ENCODE measurements at regions not wholly inside any gene's neighbourhood (a gene's known extent, or its start where the extent isn't known, plus 50 kb on each side); places are given as distances from the start of the nearest gene placed in this dataset.

DNA sequence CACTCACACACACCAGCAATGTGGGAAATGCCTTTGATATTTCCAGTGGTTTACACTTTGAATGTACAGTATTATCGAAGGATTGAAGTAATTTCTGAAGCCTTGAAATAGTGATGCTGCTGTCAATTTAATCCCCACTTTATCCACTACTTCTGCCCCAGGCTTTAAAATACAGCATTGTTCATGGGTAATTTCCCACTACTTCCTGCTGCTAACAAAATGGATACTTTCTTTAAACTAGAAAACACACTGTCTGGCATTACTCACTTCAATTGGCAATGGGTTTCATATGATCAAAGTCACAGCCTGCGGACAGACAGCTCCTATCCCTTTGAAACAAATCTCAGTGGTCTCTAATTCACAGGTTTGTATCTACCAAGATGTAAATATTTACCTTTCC is 292.2 kb downstream of the CDH11 start:
- no peak for DNase-seq (ENCODE audit: extremely low read depth in 1 of 2, low read depth in 1 of 2)

DNA sequence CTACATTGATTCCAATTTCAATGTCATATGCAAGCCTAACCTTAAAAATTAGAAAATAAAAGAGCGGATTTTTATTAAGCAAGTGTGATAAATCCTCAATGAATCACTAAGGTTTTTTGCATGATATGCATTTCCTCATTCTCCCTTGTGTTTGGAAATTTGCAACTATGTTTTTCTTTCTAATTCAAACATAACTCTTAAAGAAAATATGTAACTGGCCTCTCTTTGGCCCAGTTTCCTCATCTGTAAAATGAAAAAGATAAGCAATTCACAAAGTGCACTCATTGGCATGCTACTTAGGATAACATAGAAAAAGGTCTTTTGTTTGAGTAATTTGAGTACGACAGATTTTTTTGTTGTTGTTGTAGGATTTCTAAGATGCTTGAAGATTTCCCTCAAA is 295.5 kb downstream of the CDH11 start:
- DNase-seq (ENCODE audit: extremely low read depth in 1 of 2, low read depth in 1 of 2): no peak

DNA sequence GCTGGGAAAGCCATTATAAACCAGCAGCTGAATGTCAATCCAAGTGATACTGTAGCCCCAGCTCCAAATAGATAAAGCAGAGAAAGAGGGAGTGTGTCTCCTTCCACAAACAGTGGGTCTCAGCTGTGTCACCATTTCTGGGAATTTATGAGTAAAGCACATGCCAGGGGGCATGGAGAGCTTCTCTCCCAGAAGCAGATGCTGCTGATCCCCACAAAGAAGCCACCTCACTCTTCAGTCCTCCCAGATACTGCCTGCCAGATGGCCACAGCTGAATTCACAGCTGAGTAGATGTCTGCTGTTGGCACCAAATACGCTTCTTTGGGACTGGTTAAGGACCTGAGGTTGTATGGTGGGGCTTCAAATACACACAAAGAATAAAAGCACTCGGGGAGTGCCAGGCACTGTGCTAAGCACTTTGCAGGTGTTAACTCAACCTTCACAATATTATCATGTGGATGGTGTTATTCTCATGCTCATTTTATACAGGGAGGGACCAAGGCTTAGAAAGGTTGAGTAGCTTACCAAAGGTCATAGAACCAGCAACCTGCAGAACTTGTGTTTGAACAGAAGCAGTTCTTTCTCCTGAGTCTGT is 298.3 kb downstream of the CDH11 start:
- DNase-seq (ENCODE audit: extremely low read depth in 1 of 2, low read depth in 1 of 2): no peak

DNA sequence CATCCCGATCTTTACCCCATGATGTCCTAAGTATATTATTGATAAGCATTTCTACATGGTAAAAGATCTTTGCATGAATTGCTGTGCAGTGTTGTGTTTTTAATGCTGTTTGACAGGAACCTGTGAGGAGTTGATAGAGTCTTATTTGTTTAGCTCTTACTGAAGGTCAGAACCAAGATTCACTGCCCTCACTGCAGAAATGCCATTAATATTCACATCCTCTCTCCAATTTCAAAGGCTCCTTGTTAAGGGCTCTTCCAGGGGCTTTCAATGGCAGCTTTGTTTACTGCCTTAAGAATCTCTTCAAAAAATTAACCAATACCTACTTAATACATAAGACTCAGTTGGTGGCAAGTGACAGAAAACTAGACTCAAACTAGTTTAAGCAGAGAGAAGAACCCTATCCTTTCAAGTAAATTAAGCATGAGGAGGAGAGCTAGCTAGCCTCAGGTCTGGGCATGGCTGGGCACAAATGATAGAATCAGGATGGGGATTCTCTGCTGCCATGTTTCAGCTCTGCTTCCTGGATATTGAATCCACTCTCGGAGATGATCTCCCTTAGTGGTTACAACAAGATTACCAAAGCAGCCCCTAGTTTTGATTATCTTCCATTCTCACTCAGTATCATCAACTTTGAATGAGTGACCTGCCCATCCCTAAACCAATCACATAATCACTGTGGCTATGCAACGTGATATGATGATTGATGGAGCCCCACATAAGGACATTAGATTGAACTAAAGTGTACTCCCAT is 311.8 kb downstream of the CDH11 start:
- DNase-seq (ENCODE audit: extremely low read depth in 1 of 2, low read depth in 1 of 2): no peak

DNA sequence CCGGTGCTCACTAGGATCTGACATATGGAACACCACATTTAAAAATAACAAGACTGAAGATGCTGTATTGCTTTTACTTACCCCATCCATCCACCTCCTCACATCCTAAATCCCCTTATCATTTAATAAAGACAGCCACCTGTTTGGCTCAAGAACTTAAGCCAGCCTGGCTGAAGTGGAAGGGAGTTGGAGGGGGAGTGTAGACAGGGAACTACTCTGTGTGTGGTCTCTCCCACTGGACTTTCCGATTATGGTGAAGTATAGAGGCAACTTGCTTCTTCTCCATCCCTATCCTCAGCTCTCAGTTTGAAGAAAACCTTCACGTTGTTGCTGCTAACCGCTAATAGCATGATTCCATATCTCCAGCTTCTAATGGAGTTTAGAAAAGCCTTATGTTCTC is 313.4 kb downstream of the CDH11 start:
- DNase-seq (ENCODE audit: extremely low read depth in 1 of 2, low read depth in 1 of 2): no peak

DNA sequence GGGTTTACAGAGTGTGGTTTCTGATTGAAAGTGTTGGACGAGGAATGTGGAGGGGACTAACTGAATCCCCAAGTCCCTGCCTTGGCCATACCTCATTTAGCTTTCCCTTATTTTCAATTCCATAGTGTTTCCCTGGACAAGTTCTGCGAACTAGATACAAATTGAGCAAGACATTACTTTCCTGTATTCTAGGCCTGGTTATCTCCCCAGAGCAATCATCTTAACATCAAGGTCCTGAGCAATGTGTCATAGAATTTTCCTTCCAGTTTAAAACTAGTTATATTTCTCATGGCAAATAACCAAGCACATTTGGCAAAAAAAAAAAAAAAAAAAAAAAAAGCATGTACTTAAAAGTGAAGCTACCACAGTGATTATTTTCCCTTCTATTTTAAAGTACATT is 330.1 kb downstream of the CDH11 start:
- no peak for DNase-seq (ENCODE audit: extremely low read depth in 1 of 2, low read depth in 1 of 2)

DNA sequence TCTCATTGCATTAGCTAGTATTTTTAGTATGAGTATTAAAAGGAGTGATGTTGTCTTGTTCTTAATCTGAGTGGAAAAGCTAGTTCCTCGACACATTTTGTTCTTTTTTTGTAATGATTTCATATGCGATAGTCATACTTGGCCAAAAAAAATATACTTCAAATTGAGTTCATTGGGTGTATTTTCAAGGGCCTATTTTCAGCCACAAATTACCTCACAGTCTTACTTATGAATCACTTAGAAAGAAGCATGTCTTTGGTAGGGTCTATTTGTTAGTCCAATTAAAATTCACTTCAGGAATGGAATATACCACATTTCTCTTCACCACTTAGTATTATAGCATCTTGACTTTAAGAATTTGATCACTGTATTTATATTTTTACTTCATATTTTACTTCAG is 337.2 kb downstream of the CDH11 start:
- DNase-seq (ENCODE audit: extremely low read depth in 1 of 2, low read depth in 1 of 2): no peak

DNA sequence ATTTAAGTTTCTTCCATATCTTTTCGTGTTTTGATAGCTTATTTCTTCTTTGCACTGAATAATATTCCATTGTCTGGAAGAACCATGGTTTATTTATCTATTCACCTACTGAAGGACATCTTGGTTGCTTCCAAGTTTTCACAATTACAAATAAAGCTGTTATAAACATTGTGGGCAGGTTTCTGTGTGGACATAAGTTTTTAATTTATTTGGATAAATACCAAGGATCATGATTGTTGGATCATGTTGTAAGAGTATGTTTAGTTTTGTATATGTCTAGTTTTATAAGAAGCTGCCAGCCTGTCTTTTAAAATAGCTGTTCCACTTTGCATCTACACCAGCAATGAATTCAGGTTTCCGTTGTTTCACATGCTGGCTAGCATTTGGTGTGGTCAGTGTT is 339.4 kb downstream of the CDH11 start:
- DNase-seq (ENCODE audit: extremely low read depth in 1 of 2, low read depth in 1 of 2): no peak

DNA sequence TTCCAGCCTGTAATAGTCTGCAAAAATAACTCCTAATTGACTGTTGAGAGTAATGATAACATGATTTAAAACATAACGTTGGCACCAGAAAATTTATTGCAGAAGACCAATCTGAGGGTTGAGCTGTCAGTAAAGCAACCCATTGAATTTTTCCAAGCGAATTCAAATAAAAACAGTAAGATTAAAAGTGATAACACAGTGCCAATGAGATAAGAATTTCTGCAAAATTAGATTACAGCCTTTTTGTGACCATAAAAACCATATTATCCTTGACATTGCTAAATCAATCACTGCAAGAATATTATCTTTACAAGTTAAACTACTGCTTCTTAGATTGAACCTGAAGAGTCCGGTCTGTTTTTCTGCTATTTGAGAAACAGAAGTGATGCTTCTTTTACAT is 341.4 kb downstream of the CDH11 start:
- no peak for DNase-seq (ENCODE audit: extremely low read depth in 1 of 2, low read depth in 1 of 2)

DNA sequence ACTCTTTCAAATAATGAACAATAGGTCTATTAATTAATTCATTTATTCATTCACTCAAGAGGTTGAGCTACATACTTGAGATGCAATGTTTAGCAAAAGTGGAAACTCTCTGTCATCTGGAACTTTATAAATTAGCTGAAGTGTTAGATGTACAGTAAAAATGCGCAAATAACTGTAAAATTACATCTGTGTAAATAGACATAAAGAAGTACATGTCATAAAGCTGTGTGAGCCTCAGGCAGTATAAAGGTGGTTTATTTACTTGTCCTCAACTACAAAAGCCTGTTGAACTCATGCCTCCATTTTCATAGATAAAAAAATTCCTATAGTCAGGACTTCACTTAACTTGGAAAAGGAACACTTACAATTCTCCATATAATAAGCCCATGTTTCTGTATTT is 343.1 kb downstream of the CDH11 start:
- DNase-seq (ENCODE audit: extremely low read depth in 1 of 2, low read depth in 1 of 2): no peak

DNA sequence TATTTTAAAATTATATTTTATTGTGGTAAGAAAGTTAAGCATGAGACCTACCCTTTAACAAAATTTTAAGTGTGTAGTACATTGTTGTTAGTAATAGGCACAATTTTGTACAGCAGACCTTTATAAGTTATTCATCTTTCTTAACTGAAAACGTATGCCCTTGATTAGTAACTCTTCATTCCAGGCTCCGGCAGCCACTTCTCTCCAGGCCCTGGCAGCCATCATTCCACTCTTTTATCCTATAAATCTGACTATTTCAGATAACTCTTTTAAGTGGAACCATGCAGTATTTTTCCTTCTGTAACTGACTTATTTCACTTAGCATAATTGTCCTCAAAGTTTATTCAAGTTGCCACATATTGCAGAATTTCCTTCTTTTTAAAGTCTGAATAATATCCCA is 348.2 kb downstream of the CDH11 start:
- DNase-seq (ENCODE audit: extremely low read depth in 1 of 2, low read depth in 1 of 2): no peak

DNA sequence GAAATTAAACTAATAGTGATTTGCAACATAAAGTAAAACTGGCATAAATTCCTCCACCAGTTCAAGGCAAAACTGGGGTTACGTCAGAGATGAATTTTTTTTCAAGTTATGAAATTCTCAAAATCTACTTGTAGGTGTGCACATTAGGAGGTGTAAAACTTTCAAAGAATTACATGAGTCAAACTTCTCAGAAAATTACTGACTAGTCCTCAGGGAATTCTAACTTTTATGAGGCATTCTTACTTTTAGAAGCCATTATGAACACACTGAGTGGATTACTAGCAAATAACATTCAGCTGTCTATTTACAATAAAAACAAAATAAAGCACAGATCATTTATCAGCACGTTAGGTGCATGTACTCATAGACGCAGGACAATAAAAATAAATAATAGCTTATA is 348.7 kb downstream of the CDH11 start:
- no peak for DNase-seq (ENCODE audit: extremely low read depth in 1 of 2, low read depth in 1 of 2)

DNA sequence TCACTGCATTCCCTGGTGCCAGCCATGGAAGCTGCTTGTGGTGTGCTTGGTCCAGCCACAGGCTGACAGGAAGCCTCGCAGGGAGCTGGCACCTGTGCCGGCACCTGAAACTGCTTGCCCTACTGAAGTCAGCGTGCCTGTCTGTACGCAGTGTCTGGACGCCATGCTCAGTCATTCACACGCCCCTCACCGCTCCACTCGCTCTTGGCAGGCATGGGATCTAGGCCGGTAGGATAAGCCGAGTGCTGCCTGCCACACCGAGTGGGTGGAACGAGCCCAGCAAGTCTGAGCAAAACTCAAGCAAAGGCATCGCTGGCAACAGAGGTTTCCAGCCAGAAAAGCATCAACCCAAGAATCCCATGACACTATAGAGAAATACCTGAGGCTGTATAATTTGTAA is 350.6 kb downstream of the CDH11 start:
- no peak for DNase-seq (ENCODE audit: extremely low read depth in 1 of 2, low read depth in 1 of 2)

DNA sequence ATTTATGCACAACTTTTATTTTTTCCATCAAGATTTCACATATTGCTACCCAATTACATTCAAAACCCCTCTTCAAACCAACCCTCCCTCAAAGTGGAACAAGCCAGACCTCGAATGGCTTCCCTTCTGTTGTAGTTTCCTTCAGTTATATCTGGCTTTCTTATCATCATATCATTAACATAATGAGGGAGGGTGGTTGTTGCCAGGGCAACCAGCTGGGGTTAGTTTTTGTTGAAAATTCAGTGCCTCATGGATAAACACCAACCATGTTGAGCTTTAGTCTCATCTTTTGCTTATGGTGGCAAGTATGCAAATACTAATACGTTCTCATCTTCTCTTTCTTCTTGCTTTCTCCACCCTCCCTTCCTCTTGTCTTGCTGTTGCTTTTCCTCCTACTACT is 359.7 kb downstream of the CDH11 start:
- DNase-seq (ENCODE audit: extremely low read depth in 1 of 2, low read depth in 1 of 2): no peak

DNA sequence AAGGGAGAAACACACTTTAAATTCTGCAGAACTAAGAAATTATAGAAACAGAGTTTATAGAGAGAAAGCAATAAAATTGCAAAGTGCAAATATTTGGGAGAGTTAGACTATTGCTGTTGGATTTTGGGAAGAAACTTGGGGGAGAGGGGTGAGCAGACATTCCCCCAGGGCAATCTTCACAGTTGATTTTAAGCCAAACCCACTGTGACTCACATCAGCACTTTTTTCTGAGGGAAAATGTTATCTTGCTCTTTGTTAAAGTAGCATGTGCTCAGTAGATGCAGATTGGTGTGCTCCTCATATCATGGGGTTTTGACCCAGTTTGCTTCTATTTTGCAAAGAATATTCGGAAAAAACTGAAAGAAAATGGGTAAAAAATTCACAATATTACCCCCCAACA is 367.6 kb downstream of the CDH11 start:
- DNase-seq (ENCODE audit: extremely low read depth in 1 of 2, low read depth in 1 of 2): no peak

DNA sequence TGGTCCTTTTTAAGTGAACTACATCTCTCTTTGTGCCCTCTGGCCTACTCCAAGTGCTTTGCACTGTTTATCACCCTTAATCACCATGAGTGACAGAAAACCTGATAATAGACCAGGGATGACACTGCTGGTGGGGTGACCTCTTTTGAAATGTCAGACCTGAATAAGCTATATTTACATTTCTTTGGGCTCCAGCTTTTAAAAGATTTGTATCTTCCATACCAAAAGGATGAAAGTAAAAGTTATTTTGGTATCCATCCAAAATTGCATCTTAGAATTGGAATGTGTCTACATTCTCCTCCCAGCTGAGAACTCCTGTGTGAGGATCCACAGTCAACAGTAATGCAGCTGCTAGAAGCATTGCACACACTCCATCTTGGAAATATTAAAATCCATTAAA is 370.0 kb downstream of the CDH11 start:
- no peak for DNase-seq (ENCODE audit: extremely low read depth in 1 of 2, low read depth in 1 of 2)

DNA sequence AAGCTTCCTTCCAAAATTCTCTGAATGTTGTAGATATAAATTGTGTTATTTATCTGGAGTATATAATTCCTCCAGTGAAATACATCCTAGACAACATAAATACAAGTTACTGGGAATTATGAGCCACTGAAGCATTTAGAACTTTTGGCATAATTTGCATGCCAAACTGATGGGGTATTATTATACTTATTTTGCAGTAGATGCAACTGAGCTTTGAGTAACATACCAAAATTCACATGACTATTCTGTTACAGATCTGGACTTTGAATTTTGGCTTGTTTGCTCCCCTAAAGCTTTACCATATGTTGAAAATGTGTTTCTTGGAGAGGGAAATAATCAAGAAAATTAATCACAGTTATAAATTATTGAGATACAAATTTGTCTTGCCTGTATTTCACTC is 372.5 kb downstream of the CDH11 start:
- DNase-seq (ENCODE audit: extremely low read depth in 1 of 2, low read depth in 1 of 2): no peak

DNA sequence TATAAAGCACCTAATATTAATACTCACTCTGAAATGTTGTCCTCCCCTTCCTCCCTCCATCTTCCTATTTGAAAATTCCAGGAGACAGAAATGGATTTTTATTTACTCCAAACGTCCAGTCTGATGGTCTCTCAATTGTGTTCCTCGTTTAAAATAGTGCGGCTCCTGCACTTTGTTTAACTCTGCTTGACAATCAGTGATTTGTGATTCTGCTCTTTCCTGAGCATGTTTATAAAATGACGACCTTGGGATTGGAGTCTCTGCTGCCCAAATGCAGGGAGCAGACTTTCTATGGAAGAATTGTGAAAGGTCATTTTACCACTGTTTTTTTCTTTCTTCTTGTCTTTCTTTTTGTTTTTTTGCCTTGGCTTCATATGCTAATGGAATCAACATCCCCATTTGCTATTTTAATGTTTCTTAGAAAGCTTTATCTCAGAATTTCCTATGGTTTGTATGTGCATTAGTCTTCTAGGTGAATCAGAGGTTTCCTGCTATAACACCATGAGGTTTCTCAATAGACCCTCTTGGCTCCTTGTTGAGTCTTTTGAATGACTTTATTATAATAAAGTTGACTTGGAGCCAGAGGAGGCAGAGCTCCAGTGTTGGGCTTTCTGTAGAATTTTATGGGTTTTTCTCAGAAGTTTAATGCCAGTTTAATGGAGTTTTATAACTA is 376.5 kb downstream of the CDH11 start:
- no peak for DNase-seq (ENCODE audit: extremely low read depth in 1 of 2, low read depth in 1 of 2)

DNA sequence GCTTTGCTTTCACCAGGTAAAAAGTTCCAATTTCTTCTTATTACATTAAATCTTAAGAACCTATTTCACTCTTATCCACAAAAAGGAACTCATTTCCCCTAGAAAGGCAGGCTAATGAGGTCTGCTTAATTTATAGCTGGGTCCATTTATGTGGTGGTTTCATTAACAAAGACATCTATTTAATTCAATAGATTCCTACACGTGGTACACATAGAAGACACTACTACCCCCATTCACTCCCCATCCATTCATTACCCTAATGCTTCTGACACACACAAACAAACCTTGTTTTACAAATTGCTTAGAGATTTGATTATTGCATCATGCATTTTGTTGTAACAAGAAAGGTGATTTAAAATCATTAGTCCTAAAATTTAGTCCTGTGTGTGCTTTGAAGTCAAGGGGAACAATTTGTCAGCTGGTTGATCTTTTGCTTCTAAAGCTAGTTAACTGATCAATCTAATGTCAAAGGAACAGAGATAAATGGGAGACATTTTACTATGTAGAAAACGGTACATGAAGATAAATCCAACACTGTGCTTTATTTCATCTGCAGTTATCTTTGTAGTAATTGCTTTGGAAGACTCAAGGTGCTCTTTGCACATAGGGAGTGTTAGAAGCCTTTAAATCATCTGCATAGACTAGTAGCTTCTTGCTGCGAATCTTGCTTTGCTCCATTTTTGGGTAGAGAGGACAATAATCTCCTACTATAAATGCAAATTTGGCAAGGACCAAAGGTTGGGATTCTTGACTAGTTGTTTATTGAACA is 379.2 kb downstream of the CDH11 start:
- no peak for DNase-seq (ENCODE audit: extremely low read depth in 1 of 2, low read depth in 1 of 2)

DNA sequence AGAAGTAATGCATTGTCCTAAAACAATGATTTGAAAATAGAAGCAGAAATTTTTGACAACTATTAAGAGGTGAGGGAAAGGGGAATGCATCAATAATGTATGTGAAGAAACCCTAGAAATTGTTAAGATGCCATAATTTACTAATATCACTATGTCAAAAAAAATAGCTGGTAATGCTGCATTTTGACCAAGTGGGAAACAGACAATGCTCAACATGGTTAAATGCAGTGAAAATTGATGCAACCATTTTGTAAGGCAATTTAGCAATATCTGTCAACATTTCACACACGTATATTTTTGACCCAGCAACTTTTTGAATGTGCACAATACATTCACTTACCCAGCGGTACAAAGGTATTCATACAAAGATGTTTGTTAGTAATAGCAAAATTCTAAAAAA is 381.6 kb downstream of the CDH11 start:
- DNase-seq (ENCODE audit: extremely low read depth in 1 of 2, low read depth in 1 of 2): no peak

DNA sequence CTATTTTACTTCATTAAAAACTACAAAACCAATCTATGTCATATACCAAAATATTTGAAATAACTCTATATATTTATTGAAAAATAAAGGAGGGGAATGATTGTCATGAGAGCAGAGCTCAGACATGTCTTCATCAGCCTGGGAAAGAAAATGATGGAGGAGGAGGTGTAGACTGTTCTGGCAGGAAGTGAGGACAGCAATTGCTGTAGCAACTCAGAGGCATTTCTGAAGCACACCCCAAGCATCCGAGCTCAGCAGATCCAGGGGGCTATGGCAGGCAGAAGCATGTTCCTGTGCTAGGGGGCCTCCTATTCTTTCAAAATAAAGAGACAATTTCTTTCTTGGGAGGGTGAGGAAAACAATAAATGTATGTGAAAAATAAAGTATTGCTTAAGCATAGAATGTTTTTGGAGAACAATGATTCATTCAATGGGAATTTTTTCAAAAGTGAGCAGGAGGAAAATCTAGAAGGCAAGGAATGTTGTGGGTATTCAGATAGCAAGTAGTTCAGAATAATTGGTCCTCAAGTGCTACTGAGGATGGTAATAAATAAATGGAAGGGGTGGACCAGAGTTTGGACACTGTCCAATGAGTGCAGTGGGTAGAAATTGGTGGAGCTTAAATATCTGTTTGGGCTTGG is 383.4 kb downstream of the CDH11 start:
- no peak for DNase-seq (ENCODE audit: extremely low read depth in 1 of 2, low read depth in 1 of 2)

Measured in stimulated activated CD8-positive, alpha-beta memory T cell treated with anti-CD3 and anti-CD28 coated beads, Interleukin-7, amount 100 ng/mL, for 48 hours (primary cell).